Smooth muscle cell (in vitro differentiated cells): ENCODE measurements at regions not wholly inside any gene's neighbourhood (a gene's known extent, or its start where the extent isn't known, plus 50 kb on each side); places are given as distances from the start of the nearest gene placed in this dataset.

Source experiments
- DNase-seq: peaks from one replicate; lab custom pipeline; 2025; ENCODE audit not compliant: unreplicated experiment; lab: John Stamatoyannopoulos, UW
- H2AFZ ChIP-seq: fragments of 200-600 bp; sonication (generic); 2 replicates; pipeline ENCODE4 v1.6.0; 2016; ENCODE audit warnings: antibody characterized with exemption, low read depth, mild to moderate bottlenecking
- H3F3A ChIP-seq: fragments of 200-600 bp; sonication (generic); 2 replicates; pipeline ENCODE4 v1.6.0; 2017; ENCODE audit warnings: antibody characterized with exemption, low read depth
- H3K27ac ChIP-seq: fragments of 200-600 bp; sonication (generic); 2 replicates; pipeline ENCODE4 v1.5.1; 2016; ENCODE audit warnings: low read depth, mild to moderate bottlenecking
- H3K27me3 ChIP-seq: fragments of 200-600 bp; sonication (generic); 2 replicates; pipeline ENCODE4 v1.6.1; 2016; ENCODE audit warnings: low read depth, mild to moderate bottlenecking
- H3K36me3 ChIP-seq: fragments of 200-600 bp; sonication (generic); 2 replicates; pipeline ENCODE4 v1.5.1; 2016; ENCODE audit warnings: low read depth
- H3K4me1 ChIP-seq: fragments of 200-600 bp; sonication (generic); 2 replicates; pipeline ENCODE4 v1.5.1; 2016; ENCODE audit warnings: low read depth
- H3K4me2 ChIP-seq: fragments of 200-600 bp; sonication (generic); 2 replicates; pipeline ENCODE4 v1.6.0; 2016; ENCODE audit warnings: mild to moderate bottlenecking
- H3K4me3 ChIP-seq: fragments of 200-600 bp; sonication (generic); 2 replicates; pipeline ENCODE4 v1.5.1; 2016; ENCODE audit warnings: mild to moderate bottlenecking
- H3K79me2 ChIP-seq: fragments of 200-600 bp; sonication (generic); 2 replicates; pipeline ENCODE4 v1.6.0; 2016; ENCODE audit warnings: low read depth, mild to moderate bottlenecking
- H3K9ac ChIP-seq: fragments of 200-600 bp; sonication (generic); 2 replicates; pipeline ENCODE4 v1.6.0; 2016; ENCODE audit warnings: low read depth
- H3K9me3 ChIP-seq: fragments of 200-600 bp; sonication (generic); replicated peaks from 2 replicates; pipeline ENCODE4 v1.5.1; 2016; ENCODE audit warnings: low read depth
- H4K20me1 ChIP-seq: fragments of 200-600 bp; sonication (generic); 2 replicates; pipeline ENCODE4 v1.6.0; 2016; ENCODE audit warnings: low read depth
- CTCF ChIP-seq: fragments of 200-600 bp; sonication (generic); IDR thresholded peaks from 2 replicates; pipeline ENCODE4 v1.5.1; 2017; ENCODE audit warnings: borderline replicate concordance, mild to moderate bottlenecking, antibody characterized with exemption; ENCODE audit not compliant: insufficient read depth, poor library complexity, severe bottlenecking
- WGBS: methylation state at CpG from one replicate; pipeline ENCODE4 v1.1.7; 2016; ENCODE audit warnings: low lambda C conversion rate; 5-methylcytosine and 5-hydroxymethylcytosine counted together

- Histone ChIP-seq H3K27me3 (no peaks in the 10 kb centered on the region), H3K27ac (no peak overlapping the region), H3K79me2 (no peaks in the 10 kb centered on the region), H3K9me3 (no peaks in the 10 kb centered on the region), H3K9ac (no peak overlapping the region), H3F3A (no peaks in the 10 kb centered on the region), H3K4me2 (no peak overlapping the region), H3K36me3 (no peaks in the 10 kb centered on the region), H3K4me1 (no peaks in the 10 kb centered on the region), H4K20me1 (no peaks in the 10 kb centered on the region), H3K4me3 (no peak overlapping the region), H2AFZ (no peak overlapping the region)
- no peak for DNase-seq
- no peak for TF ChIP-seq CTCF
- 77% methylated on average over 13 of the region's 13 CpGs for WGBS
Measured at GRCh38 chr2:129334696-129335410, 644.6 kb upstream of the RAB6C start.

DNA sequence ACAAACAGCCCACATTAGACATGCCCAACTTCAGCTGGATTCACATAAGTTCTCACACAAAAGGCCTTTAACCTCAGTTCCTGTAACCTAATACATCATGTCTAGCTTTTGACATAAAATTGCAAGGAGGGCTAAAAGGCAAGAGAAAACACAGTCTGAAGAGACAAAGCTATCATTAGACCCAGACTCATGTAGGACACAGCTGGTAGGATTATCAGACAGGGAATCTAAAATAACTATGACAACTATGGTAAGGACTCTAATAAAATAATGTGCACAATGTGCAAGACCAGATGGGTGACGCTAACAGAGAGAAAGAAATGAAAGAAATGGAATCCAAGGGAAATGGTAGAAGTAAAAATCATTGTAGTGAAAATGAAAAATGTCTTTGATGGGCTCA is 643.2 kb upstream of the RAB6C start:
- no peaks in the 10 kb centered on the region for H3F3A ChIP-seq
- H4K20me1 ChIP-seq, result no peaks in the 10 kb centered on the region
- no peaks in the 10 kb centered on the region for H3K36me3 ChIP-seq
- H2AFZ ChIP-seq, result no peak overlapping the region
- no peak overlapping the region for H3K9ac ChIP-seq
- no peak overlapping the region for H3K4me2 ChIP-seq
- 91% methylated on average over 1 of the region's 1 CpG for WGBS
- H3K4me1 ChIP-seq, result no peaks in the 10 kb centered on the region
- no peak for TF ChIP-seq CTCF
- H3K4me3 ChIP-seq, result no peak overlapping the region
- H3K27me3 ChIP-seq, result no peaks in the 10 kb centered on the region
- no peak for DNase-seq
- no peaks in the 10 kb centered on the region for H3K9me3 ChIP-seq
- H3K79me2 ChIP-seq, result no peaks in the 10 kb centered on the region
- no peak overlapping the region for H3K27ac ChIP-seq

GRCh38 chr2:129337076-129337475 is 642.4 kb upstream of the RAB6C start:
- Histone ChIP-seq H2AFZ (no peak overlapping the region), H3K27ac (no peak overlapping the region), H3K79me2 (no peaks in the 10 kb centered on the region), H3K9ac (no peak overlapping the region), H3K36me3 (no peaks in the 10 kb centered on the region), H3K27me3 (no peaks in the 10 kb centered on the region), H3K9me3 (no peaks in the 10 kb centered on the region), H3F3A (no peaks in the 10 kb centered on the region), H3K4me2 (no peak overlapping the region), H3K4me3 (no peak overlapping the region), H3K4me1 (no peaks in the 10 kb centered on the region), H4K20me1 (no peaks in the 10 kb centered on the region)
- WGBS, result 96% methylated on average over 6 of the region's 6 CpGs
- TF ChIP-seq CTCF, result no peak
- no peak for DNase-seq

DNA sequence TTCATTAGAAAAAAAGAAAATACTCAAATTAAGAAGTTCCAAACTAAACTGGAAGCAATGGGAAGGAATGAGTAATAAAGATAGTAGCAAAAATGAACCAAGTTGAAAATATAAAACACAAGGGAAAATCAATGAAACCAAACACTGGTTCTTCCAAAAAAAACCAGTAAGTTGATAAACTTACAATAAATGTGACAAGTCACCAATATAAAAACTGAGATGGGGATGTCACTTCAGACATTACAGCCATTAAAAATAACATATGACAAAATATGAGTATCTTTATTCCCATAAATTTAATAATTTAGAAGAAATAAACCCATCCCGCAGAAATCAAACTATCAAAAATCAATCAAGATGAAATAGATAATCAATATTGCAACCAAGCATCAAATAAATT is 633.9 kb upstream of the RAB6C start:
- WGBS, result 93% methylated on average over 1 of the region's 1 CpG

More for the DNA sequence above, 633.9 kb upstream of the RAB6C start:
- Histone ChIP-seq H3K27ac (no peak overlapping the region), H3K4me2 (no peak overlapping the region), H3K27me3 (peaks cover 21% of the 10 kb centered on the region), H3F3A (no peaks in the 10 kb centered on the region), H3K9me3 (no peaks in the 10 kb centered on the region), H3K4me1 (no peaks in the 10 kb centered on the region), H3K4me3 (no peak overlapping the region), H4K20me1 (no peaks in the 10 kb centered on the region), H3K9ac (no peak overlapping the region), H3K79me2 (no peaks in the 10 kb centered on the region), H3K36me3 (no peaks in the 10 kb centered on the region), H2AFZ (no peak overlapping the region)
- no peak for TF ChIP-seq CTCF
- DNase-seq, result no peak
